ENCODE measurements at regions not wholly inside any gene's neighbourhood (a gene's known extent, or its start where the extent isn't known, plus 50 kb on each side); places are given as distances from the start of the nearest gene placed in this dataset.

- Histone ChIP-seq H3K9me3 (ENCODE audit: control insufficient read depth, insufficient read depth, low read depth, low read length) (no peaks in the 10 kb centered on the region), H3K36me3 (ENCODE audit: control insufficient read depth in 2 of 2, insufficient read depth in 1 of 2, low read length in 2 of 2) (no peaks in the 10 kb centered on the region), H3K4me3 (ENCODE audit: low read depth, low read length) (no peak overlapping the region), H3K27ac (ENCODE audit: extremely low read depth, low read depth, low read length) (no peak overlapping the region), H3K4me1 (ENCODE audit: control insufficient read depth, insufficient read depth, low read length) (no peaks in the 10 kb centered on the region)
- POLR2A ChIA-PET: no interaction called here
- TF ChIP-seq ZNF76 (tag by site-specific recombination; IDR thresholded peaks at IDR 0.05; ENCODE audit: borderline replicate concordance, low read depth): no peak
- TF ChIP-seq BCL11B (tag by site-specific recombination; IDR thresholded peaks at IDR 0.05; ENCODE audit: low read depth): no peak
- no peak for TF ChIP-seq ZNF16 (tag by site-specific recombination; IDR thresholded peaks at IDR 0.05; ENCODE audit: low read depth)
- no peak for TF ChIP-seq ZNF639 (tag by site-specific recombination; IDR thresholded peaks at IDR 0.05)
- CTCF ChIA-PET: no interaction called here
Measured at GRCh38 chr2:144704709-144705095, 184.8 kb upstream of the ZEB2 start.

- H3K36me3 ChIP-seq (ENCODE audit: control insufficient read depth in 2 of 2, insufficient read depth in 1 of 2, low read length in 2 of 2): no peaks in the 10 kb centered on the region
- TF ChIP-seq ZFP41 (tag by site-specific recombination; IDR thresholded peaks at IDR 0.05; ENCODE audit: borderline replicate concordance) (no peak), PRDM1 (tag by site-specific recombination; IDR thresholded peaks at IDR 0.05) (0 out of 2 replicates have a peak, but pooled peaks have one; percentile 35)
- H3K27ac ChIP-seq (ENCODE audit: extremely low read depth, low read depth, low read length): no peak overlapping the region
- POLR2A ChIA-PET: no interaction called here
- no peaks in the 10 kb centered on the region for H3K9me3 ChIP-seq (ENCODE audit: control insufficient read depth, insufficient read depth, low read depth, low read length)
- no peak overlapping the region for H3K4me3 ChIP-seq (ENCODE audit: low read depth, low read length)
- CTCF ChIA-PET: no interaction called here
- no peaks in the 10 kb centered on the region for H3K4me1 ChIP-seq (ENCODE audit: control insufficient read depth, insufficient read depth, low read length)
Measured at GRCh38 chr2:144703852-144704708, 184.2 kb upstream of the ZEB2 start.

GRCh38 chr2:144702051-144702450, 182.1 kb upstream of the ZEB2 start:
- H3K4me1 ChIP-seq (ENCODE audit: control insufficient read depth, insufficient read depth, low read length): no peaks in the 10 kb centered on the region
- no peaks in the 10 kb centered on the region for H3K9me3 ChIP-seq (ENCODE audit: control insufficient read depth, insufficient read depth, low read depth, low read length)
- H3K36me3 ChIP-seq (ENCODE audit: control insufficient read depth in 2 of 2, insufficient read depth in 1 of 2, low read length in 2 of 2): no peaks in the 10 kb centered on the region
- TF ChIP-seq ZNF266 (tag by site-specific recombination; IDR thresholded peaks at IDR 0.05; ENCODE audit: low read depth): no peak
- TF ChIP-seq ZNF580 (tag by site-specific recombination; IDR thresholded peaks at IDR 0.05): no peak
- TF ChIP-seq ZNF416 (tag by site-specific recombination; IDR thresholded peaks at IDR 0.05): no peak
- TF ChIP-seq PBX3 (CRISPR knock-in tag; IDR thresholded peaks at IDR 0.05): no peak
- no peak for TF ChIP-seq TCF7L2 (IDR thresholded peaks at IDR 0.05; ENCODE audit: borderline replicate concordance, low read depth, low read length)
- TF ChIP-seq ZNF518A (tag by site-specific recombination; conservative IDR thresholded peaks at IDR 0.05; ENCODE audit: low read depth): no peak
- TF ChIP-seq ZNF394 (tag by site-specific recombination; IDR thresholded peaks at IDR 0.05; ENCODE audit: borderline replicate concordance): no peak
- TF ChIP-seq ZNF791 (tag by site-specific recombination; IDR thresholded peaks at IDR 0.05): no peak
- TF ChIP-seq ZNF404 (tag by site-specific recombination; IDR thresholded peaks at IDR 0.05): no peak
- TF ChIP-seq ZBTB7A (tag by site-specific recombination; IDR thresholded peaks at IDR 0.05; ENCODE audit: low read depth): no peak
- TF ChIP-seq BCL6B (tag by site-specific recombination; IDR thresholded peaks at IDR 0.05): no peak
- no peak for TF ChIP-seq ZNF776 (tag by site-specific recombination; IDR thresholded peaks at IDR 0.05; ENCODE audit: borderline replicate concordance)
- TF ChIP-seq ZNF2 (tag by site-specific recombination; IDR thresholded peaks at IDR 0.05): no peak
- TF ChIP-seq ZNF138 (tag by site-specific recombination; IDR thresholded peaks at IDR 0.05; ENCODE audit: borderline replicate concordance): no peak
- H3K4me3 ChIP-seq (ENCODE audit: low read depth, low read length): no peak overlapping the region
- POLR2A ChIA-PET: no interaction called here
- H3K27ac ChIP-seq (ENCODE audit: extremely low read depth, low read depth, low read length): no peak overlapping the region
- CTCF ChIA-PET: no interaction called here

Data from HEK293 (cell line).